ENCODE measurements at regions not wholly inside any gene's neighbourhood (a gene's known extent, or its start where the extent isn't known, plus 50 kb on each side); places are given as distances from the start of the nearest gene placed in this dataset.

DNA sequence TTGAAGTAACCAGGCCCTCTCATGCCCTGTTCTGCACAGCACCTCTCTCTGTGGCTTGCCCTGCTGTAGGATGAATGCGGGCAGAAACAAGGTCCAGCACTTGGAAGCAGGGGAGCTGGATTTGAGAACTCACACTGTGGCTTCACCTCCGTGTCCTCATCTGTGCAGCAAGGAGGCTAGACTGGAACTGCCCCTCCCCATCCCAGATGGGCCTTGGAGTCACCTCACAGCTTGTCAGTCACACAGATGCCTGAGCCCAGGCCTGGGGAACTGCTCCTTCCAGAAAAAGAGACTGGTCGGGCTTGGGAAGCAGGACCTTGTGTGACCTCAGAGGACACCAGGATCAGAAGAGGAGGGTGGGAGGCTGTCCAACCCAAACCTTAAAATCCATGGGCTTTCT, 180.8 kb downstream of the CCT6B start (continued):
- TF ChIP-seq, protein P1, sequence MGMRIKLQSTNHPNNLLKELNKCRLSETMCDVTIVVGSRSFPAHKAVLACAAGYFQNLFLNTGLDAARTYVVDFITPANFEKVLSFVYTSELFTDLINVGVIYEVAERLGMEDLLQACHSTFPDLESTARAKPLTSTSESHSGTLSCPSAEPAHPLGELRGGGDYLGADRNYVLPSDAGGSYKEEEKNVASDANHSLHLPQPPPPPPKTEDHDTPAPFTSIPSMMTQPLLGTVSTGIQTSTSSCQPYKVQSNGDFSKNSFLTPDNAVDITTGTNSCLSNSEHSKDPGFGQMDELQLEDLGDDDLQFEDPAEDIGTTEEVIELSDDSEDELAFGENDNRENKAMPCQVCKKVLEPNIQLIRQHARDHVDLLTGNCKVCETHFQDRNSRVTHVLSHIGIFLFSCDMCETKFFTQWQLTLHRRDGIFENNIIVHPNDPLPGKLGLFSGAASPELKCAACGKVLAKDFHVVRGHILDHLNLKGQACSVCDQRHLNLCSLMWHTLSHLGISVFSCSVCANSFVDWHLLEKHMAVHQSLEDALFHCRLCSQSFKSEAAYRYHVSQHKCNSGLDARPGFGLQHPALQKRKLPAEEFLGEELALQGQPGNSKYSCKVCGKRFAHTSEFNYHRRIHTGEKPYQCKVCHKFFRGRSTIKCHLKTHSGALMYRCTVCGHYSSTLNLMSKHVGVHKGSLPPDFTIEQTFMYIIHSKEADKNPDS (CRISPR knock-in tag; IDR thresholded peaks at IDR 0.05) = no peak
- TF ChIP-seq CREB1 (IDR thresholded peaks at IDR 0.05) (no peak), CREB1 (CRISPR knock-in tag; IDR thresholded peaks at IDR 0.05) (no peak), ZBTB21 (CRISPR knock-in tag; IDR thresholded peaks at IDR 0.05) (no peak), LCORL (IDR thresholded peaks at IDR 0.05) (no peak), LCORL (CRISPR knock-in tag; IDR thresholded peaks at IDR 0.05) (no peak), ZNF572 (CRISPR knock-in tag; IDR thresholded peaks at IDR 0.05) (no peak), ZNF709 (CRISPR knock-in tag; IDR thresholded peaks at IDR 0.05) (no peak)
- TF ChIP-seq, protein P2, sequence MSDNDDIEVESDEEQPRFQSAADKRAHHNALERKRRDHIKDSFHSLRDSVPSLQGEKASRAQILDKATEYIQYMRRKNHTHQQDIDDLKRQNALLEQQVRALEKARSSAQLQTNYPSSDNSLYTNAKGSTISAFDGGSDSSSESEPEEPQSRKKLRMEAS (IDR thresholded peaks at IDR 0.05) = no peak

DNA sequence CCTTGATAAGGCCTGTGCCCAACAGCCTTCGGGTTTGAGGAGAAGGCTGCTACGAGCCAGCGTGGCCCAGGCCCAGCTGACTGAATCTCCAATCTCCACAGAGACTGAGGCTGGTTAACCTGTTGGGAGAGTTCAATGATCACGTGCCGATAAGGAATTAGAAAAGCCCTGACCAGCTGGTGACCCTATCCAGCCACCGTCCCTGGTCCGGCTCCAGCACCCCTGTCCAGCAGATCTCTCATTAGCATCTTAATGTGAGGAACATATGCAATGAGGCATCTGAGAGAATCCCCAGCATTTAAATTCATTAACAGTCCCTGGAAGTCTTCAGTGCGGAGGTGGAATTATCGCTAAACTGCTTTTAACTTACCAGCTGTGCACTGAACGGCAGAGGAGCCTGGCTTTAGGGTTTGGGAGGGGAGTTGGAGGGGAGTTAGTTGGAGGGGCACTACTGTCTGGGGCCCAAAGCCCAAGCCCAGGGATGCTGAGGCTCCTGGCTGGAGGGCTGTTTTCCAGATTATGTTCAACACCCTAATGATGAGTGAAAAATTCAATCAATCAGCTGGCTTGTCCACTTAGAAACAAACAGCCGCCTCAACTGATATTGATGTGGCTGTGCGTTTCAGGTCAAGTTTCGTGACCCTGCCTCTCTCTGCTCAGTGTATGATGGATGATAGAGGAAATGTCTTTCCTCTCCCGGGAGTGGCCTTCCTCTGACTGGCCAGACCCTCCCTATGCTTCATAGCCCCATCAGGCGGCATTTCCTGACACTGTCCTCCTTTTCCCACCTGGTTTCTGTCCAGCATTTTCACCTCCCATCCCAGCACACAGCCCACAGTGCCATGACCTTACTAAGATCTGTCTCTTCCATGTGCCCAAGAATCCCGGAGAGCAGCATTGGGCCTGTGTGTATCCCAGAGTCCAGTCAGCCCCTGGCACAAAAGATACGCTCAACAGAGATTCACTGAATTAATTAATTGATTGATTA, 184.5 kb downstream of the CCT6B start:
- intact Hi-C loops (cut with micrococcal nuclease; ENCODE audit: unreplicated experiment) (no loop called here), in situ Hi-C loops (cut with HindIII; ENCODE audit: extremely low pct_ligation_motif_present, low pct_unique_long_range_greater_than_20kb) (no loop called here)
- DNase-seq (ENCODE audit: low spot score) = no peak
- ChIA-PET CTCF (ENCODE audit: low intra/inter-chr PET ratio, low total read pairs) (no interaction called here), POLR2A (no interaction called here)
- FAIRE-seq = no peak
- Histone ChIP-seq H4K20me1 (ENCODE audit: insufficient read depth, low read length) (no peaks in the 10 kb centered on the region), H3K79me2 (ENCODE audit: insufficient read depth, low read length) (no peaks in the 10 kb centered on the region), H3K27me3 (ENCODE audit: control insufficient read depth in 1 of 2, insufficient read depth in 2 of 2, low read length in 2 of 2) (peaks cover 6 to 15% of the 10 kb centered on the region in 2 experiments; a peak in 2 of 5 replicates), H3K36me3 (replicated peaks in 1 of 2; ENCODE audit: control insufficient read depth in 1 of 2, insufficient read depth in 2 of 2, low read length in 2 of 2) (no peaks in the 10 kb centered on the region), H3K9ac (ENCODE audit: insufficient read depth, low read depth, low read length) (no peak overlapping the region), H2AFZ (ENCODE audit: low read length) (no peak overlapping the region), H3K4me3 (replicated peaks in 1 of 3; ENCODE audit: insufficient read depth in 1 of 3, low read depth in 2 of 3, low read length in 3 of 3) (no peak overlapping the region), H3K4me2 (ENCODE audit: low read depth, low read length) (no peak overlapping the region), H3K9me3 (ENCODE audit: low read length) (no peaks in the 10 kb centered on the region), H3K27ac (ENCODE audit: extremely low read length, insufficient read depth, low read length) (no peak overlapping the region), H3K4me1 (ENCODE audit: insufficient read depth, low read length) (no peaks in the 10 kb centered on the region)
- WGBS (ENCODE audit: low lambda C conversion rate) = 12% methylated on average over 14 of the region's 17 CpGs
- ATAC-seq = no peak
- BruUV-seq (replicated peaks) = no TSS peak
- TF ChIP-seq ZZZ3 (CRISPR knock-in tag; IDR thresholded peaks at IDR 0.05; ENCODE audit: borderline replicate concordance) (no peak), SAP130 (CRISPR knock-in tag; IDR thresholded peaks at IDR 0.05; ENCODE audit: low read depth) (no peak), EHMT2 (IDR thresholded peaks at IDR 0.05; ENCODE audit: borderline replicate concordance, low read depth, low read length) (no peak), TP53 (CRISPR knock-in tag; conservative IDR thresholded peaks at IDR 0.05) (no peak), ERF (CRISPR knock-in tag; IDR thresholded peaks at IDR 0.05) (no peak), MAF1 (CRISPR knock-in tag; IDR thresholded peaks at IDR 0.05; ENCODE audit: borderline replicate concordance) (no peak), ZNF713 (CRISPR knock-in tag; IDR thresholded peaks at IDR 0.05) (no peak), ZNF354B (CRISPR knock-in tag; IDR thresholded peaks at IDR 0.05) (no peak), ZNF737 (CRISPR knock-in tag; IDR thresholded peaks at IDR 0.05; ENCODE audit: borderline replicate concordance) (no peak), SOX5 (CRISPR knock-in tag; IDR thresholded peaks at IDR 0.05; ENCODE audit: borderline replicate concordance) (no peak)
- TF ChIP-seq, protein P3, sequence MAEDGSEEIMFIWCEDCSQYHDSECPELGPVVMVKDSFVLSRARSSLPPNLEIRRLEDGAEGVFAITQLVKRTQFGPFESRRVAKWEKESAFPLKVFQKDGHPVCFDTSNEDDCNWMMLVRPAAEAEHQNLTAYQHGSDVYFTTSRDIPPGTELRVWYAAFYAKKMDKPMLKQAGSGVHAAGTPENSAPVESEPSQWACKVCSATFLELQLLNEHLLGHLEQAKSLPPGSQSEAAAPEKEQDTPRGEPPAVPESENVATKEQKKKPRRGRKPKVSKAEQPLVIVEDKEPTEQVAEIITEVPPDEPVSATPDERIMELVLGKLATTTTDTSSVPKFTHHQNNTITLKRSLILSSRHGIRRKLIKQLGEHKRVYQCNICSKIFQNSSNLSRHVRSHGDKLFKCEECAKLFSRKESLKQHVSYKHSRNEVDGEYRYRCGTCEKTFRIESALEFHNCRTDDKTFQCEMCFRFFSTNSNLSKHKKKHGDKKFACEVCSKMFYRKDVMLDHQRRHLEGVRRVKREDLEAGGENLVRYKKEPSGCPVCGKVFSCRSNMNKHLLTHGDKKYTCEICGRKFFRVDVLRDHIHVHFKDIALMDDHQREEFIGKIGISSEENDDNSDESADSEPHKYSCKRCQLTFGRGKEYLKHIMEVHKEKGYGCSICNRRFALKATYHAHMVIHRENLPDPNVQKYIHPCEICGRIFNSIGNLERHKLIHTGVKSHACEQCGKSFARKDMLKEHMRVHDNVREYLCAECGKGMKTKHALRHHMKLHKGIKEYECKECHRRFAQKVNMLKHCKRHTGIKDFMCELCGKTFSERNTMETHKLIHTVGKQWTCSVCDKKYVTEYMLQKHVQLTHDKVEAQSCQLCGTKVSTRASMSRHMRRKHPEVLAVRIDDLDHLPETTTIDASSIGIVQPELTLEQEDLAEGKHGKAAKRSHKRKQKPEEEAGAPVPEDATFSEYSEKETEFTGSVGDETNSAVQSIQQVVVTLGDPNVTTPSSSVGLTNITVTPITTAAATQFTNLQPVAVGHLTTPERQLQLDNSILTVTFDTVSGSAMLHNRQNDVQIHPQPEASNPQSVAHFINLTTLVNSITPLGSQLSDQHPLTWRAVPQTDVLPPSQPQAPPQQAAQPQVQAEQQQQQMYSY (CRISPR knock-in tag; IDR thresholded peaks at IDR 0.05) = no peak
